ENCODE measurements at regions not wholly inside any gene's neighbourhood (a gene's known extent, or its start where the extent isn't known, plus 50 kb on each side); places are given as distances from the start of the nearest gene placed in this dataset.
A peak's percentile ranks its signal among the peaks of the same experiment; 100 is the strongest.

DNA sequence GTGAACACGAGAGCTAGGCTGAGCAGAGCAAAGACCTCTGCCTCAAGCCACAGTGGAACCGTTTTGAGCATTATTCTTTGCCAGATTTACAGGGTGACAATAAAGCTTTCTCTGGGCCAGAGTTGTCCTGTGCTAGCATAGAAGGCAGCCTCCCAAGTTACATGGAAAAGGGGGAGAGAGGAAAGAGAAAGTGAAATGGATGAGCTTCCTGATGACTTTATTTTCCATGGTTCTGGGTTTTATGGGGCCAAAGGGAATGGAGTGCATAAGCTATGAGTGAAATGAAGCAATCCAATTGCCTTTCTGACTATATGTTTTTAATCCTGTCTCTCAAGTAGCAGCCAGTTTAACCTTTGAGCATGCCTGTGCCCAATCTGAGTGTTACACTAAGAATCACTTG lies 428.4 kb downstream of the COG6 start:
- DNase-seq: no peak

GRCh38 chr13:40084934-40085333 lies 429.5 kb downstream of the COG6 start:
- no peak for DNase-seq

DNA sequence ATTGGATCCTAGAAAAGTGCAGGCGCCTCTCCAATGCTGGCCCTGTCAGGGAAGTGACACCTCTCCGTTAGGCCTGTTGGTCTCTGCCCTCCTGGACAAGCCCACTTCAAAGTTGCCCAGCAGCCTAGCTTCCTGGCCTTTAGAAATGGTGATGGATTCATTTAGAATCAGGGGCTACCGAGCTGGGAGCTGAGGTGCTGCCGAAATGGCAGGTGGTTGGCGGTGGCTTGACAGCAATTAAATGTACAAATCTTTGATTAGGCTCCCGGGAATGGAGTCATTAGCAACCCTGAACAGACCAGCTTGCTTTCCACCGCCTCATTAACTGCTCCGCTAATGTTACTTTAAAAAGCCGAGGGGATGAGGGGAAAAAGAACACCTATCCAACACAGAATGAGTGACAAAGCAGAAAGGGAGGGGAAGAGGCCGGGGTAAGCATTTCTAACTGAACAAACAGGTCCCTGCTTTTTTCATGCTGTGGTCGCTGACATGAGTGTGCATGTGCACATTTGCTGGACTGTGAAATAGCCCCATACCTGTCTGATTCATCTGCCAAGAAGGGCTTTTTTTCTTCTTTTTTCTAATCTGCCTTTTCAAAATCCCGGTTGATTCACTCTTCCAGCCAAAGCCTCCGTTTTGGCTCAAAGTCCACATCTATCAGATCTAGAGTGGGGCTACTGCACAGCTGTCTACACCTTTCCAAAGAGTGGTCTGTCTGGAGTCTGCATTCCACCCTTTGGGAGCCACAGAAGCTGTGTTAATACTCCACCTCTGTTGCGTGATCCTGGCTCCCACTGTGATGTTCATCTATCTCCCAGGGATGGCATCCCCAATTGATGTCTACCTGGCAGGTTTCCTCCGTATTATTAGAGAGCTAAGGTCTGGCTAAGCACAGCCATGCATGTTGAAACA lies 431.9 kb downstream of the COG6 start:
- peak; percentile 36 for DNase-seq

DNA sequence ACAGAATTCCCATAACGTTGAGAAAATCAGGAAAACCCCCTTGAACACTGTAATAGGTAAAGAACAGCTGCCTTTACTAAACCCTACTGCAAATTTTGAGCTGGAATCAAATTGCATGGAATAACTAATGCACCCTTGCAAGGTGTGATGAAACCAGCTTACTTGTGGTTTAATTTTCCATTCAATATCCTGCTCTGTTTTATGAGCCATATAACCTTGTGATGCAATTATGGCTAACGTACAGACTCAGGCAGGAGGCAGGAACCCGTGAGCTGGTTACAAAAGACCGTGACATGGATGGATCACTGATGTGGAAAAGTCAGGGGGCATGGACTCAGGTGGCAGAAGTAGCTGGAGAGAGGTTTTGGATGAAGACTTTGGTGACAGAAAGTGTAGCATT lies 438.6 kb downstream of the COG6 start:
- DNase-seq: no peak

DNA sequence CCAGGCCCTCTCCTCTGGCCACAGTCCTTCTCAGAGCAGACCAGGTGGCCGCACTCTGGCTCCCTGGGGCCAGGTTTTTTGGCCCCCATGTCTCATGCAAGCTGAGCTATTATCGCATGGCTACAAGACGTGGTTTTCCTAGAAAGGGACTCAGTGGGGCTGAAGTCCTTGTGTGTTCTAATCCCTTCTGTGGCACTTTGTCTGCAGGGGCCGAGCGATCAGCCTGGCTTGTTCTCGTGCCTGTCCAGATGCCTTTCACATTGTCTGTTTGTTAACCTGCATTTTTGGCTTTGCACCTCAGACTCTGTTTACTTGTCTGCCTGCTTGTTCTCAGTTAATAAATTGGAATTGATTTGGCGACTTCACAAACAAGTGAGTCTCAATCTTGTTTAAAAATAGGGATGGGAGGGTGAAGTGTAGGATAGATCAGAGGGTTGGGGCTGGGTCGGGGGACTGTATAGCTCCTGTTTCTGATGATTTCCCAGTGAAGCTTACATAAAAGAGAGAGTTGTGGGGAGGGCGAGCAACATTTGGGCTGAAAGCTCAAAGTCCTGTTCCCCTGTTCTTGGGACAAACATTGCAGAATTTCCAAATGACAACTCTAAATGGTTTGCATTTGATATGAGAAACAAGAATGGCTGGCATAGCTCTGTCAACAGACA lies 440.4 kb downstream of the COG6 start:
- DNase-seq: no peak

DNA sequence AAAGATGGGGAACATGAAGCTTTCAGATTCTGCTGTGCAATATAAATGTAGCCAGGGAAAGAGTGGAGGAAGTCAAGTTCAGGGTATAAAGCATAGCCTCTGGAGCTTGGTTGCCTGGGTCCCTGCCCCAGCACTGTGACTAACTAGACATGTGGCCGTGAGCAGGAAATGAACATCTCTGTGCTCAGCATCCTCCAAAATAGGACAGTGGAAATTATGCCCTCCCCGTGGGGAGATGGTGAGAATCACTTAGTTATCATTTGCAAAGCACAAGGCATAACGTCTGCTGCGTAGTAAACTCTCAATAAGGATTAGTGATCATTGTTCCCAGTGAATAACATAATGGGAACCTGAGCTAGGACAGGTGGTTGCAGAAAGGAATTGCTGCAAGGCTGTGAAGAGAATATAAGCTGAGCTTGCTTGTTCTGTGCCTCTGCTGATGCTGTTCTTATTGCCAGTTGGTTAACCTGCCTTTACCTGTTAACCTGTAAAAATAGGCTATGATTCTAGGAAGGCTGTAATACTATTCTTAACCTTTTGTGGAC lies 441.0 kb downstream of the COG6 start:
- peak; percentile 49 for DNase-seq

DNA sequence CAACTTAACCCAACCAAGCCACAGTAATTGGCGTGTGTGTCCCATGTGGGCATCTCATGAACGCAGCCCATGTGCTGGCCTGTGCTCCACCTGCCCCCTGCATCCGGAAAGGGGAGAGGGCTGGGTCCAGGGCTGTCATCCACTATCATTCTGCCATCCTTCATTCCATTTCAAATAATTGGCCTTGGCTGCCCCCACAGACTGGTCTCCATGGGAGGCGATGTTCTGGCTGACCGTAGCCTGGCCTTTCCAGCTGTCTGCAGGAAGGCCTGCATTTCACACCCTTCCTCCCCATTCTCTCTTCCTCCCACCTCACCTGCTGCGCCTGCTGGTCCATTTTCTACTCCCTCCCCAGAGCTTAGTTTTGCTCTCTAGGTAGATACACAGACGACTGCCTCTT lies 442.8 kb downstream of the COG6 start:
- DNase-seq: no peak

- no peak for DNase-seq
These were observed 446.4 kb downstream of the COG6 start for GRCh38 chr13:40101708-40102359.

DNA sequence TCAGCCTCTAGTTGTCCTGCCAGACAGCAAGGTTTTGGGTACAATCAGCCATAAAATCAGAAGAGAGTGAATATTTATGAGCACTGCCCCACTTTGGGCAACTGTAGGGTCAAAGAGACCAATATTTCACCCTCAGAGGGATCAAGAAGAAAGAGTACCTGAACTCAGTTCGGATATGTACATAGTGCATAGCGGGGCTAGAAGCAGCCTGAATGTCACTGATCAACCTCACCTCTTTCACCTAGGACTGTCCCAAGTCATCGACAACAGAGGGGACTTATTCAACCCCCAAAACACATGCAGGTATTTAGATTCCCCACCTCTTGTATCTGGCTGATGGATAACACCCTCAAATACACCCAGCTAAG lies 446.9 kb downstream of the COG6 start:
- no peak for DNase-seq

GRCh38 chr13:40102854-40103253 lies 447.4 kb downstream of the COG6 start:
- DNase-seq: no peak

GRCh38 chr13:40103864-40104263 lies 448.4 kb downstream of the COG6 start:
- no peak for DNase-seq

DNA sequence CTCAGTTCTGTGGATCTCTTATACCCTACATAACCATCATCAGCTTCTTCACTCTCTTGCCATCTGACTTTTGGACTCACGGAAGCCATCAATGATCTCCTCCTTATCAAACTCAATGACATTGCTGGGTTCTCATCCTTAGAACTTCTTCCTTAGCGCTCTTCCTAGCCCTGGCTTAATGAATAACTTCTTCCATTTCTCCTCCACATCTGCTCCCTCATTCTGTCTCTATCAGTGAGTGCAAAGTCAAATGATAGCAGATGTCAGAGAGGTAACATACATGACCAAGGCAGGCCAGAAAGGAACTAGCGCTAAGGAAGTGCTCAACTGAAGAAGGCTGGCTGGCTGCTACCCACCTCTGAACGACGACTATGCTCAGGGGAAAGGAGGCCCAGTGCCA lies 449.8 kb downstream of the COG6 start:
- DNase-seq: no peak

GRCh38 chr13:40109351-40109844 lies 453.9 kb downstream of the COG6 start:
- no peak for DNase-seq

GRCh38 chr13:40113643-40114304 lies 458.3 kb downstream of the COG6 start:
- no peak for DNase-seq

DNA sequence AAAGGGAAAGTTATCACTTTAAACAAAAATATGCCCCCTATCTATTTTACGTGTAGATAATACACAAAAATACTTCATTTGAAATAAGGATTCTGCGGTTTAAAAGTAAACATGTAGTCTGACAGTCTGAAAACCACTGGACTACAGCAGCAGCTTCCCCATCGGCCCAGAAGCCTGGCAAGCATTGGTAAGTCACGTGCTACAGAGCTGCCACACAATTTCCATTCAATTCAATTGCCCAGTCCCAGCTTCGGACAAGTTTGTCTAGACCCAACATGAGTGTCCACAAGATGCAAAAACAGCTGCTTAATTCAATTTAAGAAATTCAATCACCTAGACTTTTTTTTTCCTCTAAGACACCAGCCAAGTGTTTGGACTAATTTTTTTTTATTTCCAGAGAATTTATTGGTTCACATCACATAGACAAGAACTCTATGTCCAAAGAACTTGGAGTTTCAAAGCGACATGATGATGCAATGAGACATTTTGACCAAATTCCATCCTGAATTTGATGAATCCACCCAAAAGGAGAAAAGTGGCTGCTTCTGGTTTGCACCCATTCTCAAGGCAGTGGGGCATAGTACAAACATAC lies 458.9 kb downstream of the COG6 start:
- no peak for DNase-seq

GRCh38 chr13:40115426-40115825 lies 460.0 kb downstream of the COG6 start:
- no peak for DNase-seq

DNA sequence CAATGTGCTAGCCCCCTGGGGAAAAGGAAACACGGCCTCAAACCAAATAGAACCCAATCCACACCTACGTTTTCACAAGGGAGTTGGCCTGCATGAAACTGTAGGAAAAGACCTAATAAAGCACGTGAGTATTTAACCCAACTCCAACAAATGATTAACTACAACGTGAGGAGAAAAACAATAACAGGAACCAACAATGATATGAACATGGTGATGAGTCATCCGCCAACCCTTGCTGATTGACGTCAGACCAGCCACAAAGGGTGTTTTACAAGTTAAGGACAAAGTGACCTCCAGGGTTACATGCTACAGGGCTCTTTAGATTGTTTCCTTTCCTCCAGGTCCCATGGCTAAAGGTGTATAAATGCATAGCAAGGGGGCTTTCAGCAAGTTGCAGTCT lies 460.5 kb downstream of the COG6 start:
- no peak for DNase-seq

GRCh38 chr13:40118337-40118736 lies 462.9 kb downstream of the COG6 start:
- DNase-seq: no peak

- DNase-seq: no peak
These were observed 464.4 kb downstream of the COG6 start for GRCh38 chr13:40119852-40120251.

DNA sequence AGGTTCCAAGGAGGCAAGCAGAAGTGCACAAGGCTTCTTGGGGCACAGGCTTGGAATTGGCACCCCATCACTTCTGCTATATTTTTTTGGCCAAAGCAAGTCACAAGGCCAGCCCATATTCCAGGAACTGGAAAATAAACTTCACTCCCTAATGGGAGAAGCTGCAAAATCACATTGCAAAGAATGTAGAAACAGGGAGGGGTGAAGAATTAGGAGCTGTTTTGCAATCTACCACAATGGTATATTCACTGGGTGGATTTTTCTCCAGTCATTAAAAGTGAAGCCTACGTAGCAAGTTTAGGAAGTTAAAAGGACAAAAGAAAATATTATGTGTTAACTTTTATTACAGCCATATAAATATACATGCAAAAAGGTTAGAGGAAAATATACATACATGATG lies 464.8 kb downstream of the COG6 start:
- DNase-seq: no peak

- no peak for DNase-seq
These were observed 465.3 kb downstream of the COG6 start for GRCh38 chr13:40120781-40121180.

- DNase-seq: no peak
These were observed 466.3 kb downstream of the COG6 start for GRCh38 chr13:40121722-40122121.

Data from NCI-H1436 treated with DMSO at 0.1 percent for 48 hours (cell line).